ENCODE measurements at regions not wholly inside any gene's neighbourhood (a gene's known extent, or its start where the extent isn't known, plus 50 kb on each side); places are given as distances from the start of the nearest gene placed in this dataset.

DNA sequence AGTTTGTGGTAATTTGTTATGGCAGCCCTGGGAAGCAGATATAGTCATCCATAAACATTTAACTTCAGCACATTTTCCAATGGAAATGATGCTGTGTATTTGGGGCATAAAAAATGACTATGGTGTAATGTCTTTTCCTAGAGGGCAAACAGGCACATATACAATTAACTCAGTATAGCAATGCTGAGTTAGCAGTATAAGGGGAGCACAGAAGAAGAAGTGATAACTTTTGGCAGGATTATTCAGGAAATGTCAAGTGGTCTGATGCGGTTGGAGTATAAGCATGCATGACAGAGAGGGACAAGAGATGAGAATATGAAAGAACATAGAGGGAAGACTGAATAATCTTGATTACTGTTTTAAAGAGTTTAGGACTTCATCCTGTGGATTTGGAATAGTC is 55.3 kb upstream of the PRKD1 start:
- TF ChIP-seq POLR2AphosphoS5 (IDR thresholded peaks at IDR 0.05; ENCODE audit: low read depth, low read length) (no peak), FOXM1 (IDR thresholded peaks at IDR 0.05; ENCODE audit: low read depth) (no peak), RAD21 (IDR thresholded peaks at IDR 0.05; ENCODE audit: low read length) (no peak), MXI1 (IDR thresholded peaks at IDR 0.05; ENCODE audit: low read depth, low read length) (no peak), TAF1 (IDR thresholded peaks at IDR 0.05; ENCODE audit: borderline replicate concordance, low read depth, low read length) (no peak), EP300 (IDR thresholded peaks at IDR 0.05; ENCODE audit: borderline replicate concordance in 1 of 2, low read depth in 1 of 2, low read length in 1 of 2) (no peak), GABPA (IDR thresholded peaks at IDR 0.05; ENCODE audit: low read depth) (no peak), EZH2phosphoT487 (IDR thresholded peaks at IDR 0.05; ENCODE audit: borderline replicate concordance, low read depth) (no peak)
- TF ChIP-seq, protein P1, sequence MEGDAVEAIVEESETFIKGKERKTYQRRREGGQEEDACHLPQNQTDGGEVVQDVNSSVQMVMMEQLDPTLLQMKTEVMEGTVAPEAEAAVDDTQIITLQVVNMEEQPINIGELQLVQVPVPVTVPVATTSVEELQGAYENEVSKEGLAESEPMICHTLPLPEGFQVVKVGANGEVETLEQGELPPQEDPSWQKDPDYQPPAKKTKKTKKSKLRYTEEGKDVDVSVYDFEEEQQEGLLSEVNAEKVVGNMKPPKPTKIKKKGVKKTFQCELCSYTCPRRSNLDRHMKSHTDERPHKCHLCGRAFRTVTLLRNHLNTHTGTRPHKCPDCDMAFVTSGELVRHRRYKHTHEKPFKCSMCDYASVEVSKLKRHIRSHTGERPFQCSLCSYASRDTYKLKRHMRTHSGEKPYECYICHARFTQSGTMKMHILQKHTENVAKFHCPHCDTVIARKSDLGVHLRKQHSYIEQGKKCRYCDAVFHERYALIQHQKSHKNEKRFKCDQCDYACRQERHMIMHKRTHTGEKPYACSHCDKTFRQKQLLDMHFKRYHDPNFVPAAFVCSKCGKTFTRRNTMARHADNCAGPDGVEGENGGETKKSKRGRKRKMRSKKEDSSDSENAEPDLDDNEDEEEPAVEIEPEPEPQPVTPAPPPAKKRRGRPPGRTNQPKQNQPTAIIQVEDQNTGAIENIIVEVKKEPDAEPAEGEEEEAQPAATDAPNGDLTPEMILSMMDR (IDR thresholded peaks at IDR 0.05), result no peak
- TF ChIP-seq, protein P2, sequence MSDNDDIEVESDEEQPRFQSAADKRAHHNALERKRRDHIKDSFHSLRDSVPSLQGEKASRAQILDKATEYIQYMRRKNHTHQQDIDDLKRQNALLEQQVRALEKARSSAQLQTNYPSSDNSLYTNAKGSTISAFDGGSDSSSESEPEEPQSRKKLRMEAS (IDR thresholded peaks at IDR 0.05; ENCODE audit: low read depth), result no peak
- TF ChIP-seq, protein P3, sequence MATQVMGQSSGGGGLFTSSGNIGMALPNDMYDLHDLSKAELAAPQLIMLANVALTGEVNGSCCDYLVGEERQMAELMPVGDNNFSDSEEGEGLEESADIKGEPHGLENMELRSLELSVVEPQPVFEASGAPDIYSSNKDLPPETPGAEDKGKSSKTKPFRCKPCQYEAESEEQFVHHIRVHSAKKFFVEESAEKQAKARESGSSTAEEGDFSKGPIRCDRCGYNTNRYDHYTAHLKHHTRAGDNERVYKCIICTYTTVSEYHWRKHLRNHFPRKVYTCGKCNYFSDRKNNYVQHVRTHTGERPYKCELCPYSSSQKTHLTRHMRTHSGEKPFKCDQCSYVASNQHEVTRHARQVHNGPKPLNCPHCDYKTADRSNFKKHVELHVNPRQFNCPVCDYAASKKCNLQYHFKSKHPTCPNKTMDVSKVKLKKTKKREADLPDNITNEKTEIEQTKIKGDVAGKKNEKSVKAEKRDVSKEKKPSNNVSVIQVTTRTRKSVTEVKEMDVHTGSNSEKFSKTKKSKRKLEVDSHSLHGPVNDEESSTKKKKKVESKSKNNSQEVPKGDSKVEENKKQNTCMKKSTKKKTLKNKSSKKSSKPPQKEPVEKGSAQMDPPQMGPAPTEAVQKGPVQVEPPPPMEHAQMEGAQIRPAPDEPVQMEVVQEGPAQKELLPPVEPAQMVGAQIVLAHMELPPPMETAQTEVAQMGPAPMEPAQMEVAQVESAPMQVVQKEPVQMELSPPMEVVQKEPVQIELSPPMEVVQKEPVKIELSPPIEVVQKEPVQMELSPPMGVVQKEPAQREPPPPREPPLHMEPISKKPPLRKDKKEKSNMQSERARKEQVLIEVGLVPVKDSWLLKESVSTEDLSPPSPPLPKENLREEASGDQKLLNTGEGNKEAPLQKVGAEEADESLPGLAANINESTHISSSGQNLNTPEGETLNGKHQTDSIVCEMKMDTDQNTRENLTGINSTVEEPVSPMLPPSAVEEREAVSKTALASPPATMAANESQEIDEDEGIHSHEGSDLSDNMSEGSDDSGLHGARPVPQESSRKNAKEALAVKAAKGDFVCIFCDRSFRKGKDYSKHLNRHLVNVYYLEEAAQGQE (IDR thresholded peaks at IDR 0.05; ENCODE audit: low read depth, low read length), result no peak
- TF ChIP-seq, protein P4, sequence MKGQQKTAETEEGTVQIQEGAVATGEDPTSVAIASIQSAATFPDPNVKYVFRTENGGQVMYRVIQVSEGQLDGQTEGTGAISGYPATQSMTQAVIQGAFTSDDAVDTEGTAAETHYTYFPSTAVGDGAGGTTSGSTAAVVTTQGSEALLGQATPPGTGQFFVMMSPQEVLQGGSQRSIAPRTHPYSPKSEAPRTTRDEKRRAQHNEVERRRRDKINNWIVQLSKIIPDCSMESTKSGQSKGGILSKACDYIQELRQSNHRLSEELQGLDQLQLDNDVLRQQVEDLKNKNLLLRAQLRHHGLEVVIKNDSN (IDR thresholded peaks at IDR 0.05; ENCODE audit: borderline replicate concordance, low read depth), result no peak

Data from SK-N-SH (cell line).